HepG2 (cell line): ENCODE measurements at regions not wholly inside any gene's neighbourhood (a gene's known extent, or its start where the extent isn't known, plus 50 kb on each side); places are given as distances from the start of the nearest gene placed in this dataset.

Experiments used
- ATAC-seq: fragments of 200-7000 bp; cut with Tn5 transposase; 3 replicates; pipeline ENCODE4 v1.9.1; 2020; ENCODE audit warnings: mild to moderate bottlenecking, moderate library complexity
- BruUV-seq: library from RNA; stranded (reverse); fragments of 400-500 nt; replicated peaks from 2 replicates; lab custom pipeline; 2021; lab: Mats Ljungman, UMichigan
- CTCF ChIA-PET: fragments of 300-600 bp; formaldehyde crosslinking; extraction: SDS; loops from one replicate; lab custom pipeline; 2021; ENCODE audit warnings: low total read pairs, inconsistent platforms, low intra/inter-chr PET ratio; lab: Yijun Ruan, JAX
- POLR2A ChIA-PET: fragments of 350-600 bp; sonication (Branson Sonifier 250); formaldehyde crosslinking; loops from one replicate; lab custom pipeline; 2020; ENCODE audit warnings: antibody characterized with exemption, inconsistent platforms; lab: Yijun Ruan, JAX
- DNase-seq: peaks from one replicate; pipeline ENCODE4 v3.0.0-alpha.2; 2015; ENCODE audit warnings: low spot score
- FAIRE-seq: peaks from 3 replicates; lab custom pipeline; 2011; peaks lifted over from hg19 to GRCh38; lab: Jason Lieb, UNC
- H2AFZ ChIP-seq: one replicate; pipeline ENCODE4 v1.6.1; 2011; ENCODE audit warnings: low read length, inconsistent platforms
- H3K27ac ChIP-seq: fragments of 300-600 bp; 3 replicates; pipeline ENCODE4 v1.8.0; 2011; ENCODE audit warnings: mixed run types, mild to moderate bottlenecking, mixed read lengths, low read length, inconsistent platforms; ENCODE audit not compliant: insufficient read depth; ENCODE audit errors: extremely low read length
- H3K27me3 ChIP-seq, 2 experiments: fragments of 200-600 bp in 1 of 2; 2 replicates in 1 of 2; 3 replicates in 1 of 2; pipeline versions ENCODE4 v1.6.0 to v1.8.0; 2011; ENCODE audit warnings: low read length in 2 of 2, mild to moderate bottlenecking in 2 of 2, moderate library complexity in 2 of 2, inconsistent platforms in 1 of 2; ENCODE audit not compliant: insufficient read depth in 2 of 2, control insufficient read depth in 1 of 2
- H3K36me3 ChIP-seq, 2 experiments: fragments of 200-600 bp in 1 of 2; replicated peaks in 1 of 2; 2 replicates in 1 of 2; 3 replicates in 1 of 2; pipeline versions ENCODE4 v1.5.1 to v1.8.0; 2011; ENCODE audit warnings: low read length in 2 of 2, inconsistent platforms in 1 of 2; ENCODE audit not compliant: insufficient read depth in 2 of 2, control insufficient read depth in 1 of 2
- H3K4me1 ChIP-seq: 2 replicates; pipeline ENCODE4 v1.5.1; 2012; ENCODE audit warnings: low read length, inconsistent platforms; ENCODE audit not compliant: insufficient read depth
- H3K4me2 ChIP-seq: 2 replicates; pipeline ENCODE4 v1.6.0; 2011; ENCODE audit warnings: low read depth, low read length, inconsistent platforms
- H3K4me3 ChIP-seq, 3 experiments: fragments of 200-600 bp in 1 of 3; sonication (generic), shearing (Covaris generic) in 1 of 3; replicated peaks in 1 of 3; 2 replicates each; pipeline ENCODE4 v1.5.1; 2011 to 2016; ENCODE audit warnings: low read length in 3 of 3, inconsistent platforms in 2 of 3, low read depth in 2 of 3, mild to moderate bottlenecking in 2 of 3, control low read depth in 1 of 3, mixed read lengths in 1 of 3; ENCODE audit not compliant: insufficient read depth in 1 of 3
- H3K79me2 ChIP-seq: one replicate; pipeline ENCODE4 v1.6.1; 2011; ENCODE audit warnings: low read length, inconsistent platforms; ENCODE audit not compliant: insufficient read depth
- H3K9ac ChIP-seq: 2 replicates; pipeline ENCODE4 v1.6.0; 2011; ENCODE audit warnings: mild to moderate bottlenecking, low read depth, low read length, inconsistent platforms; ENCODE audit not compliant: insufficient read depth
- H3K9me3 ChIP-seq: 2 replicates; pipeline ENCODE4 v1.5.1; 2012; ENCODE audit warnings: mild to moderate bottlenecking, low read length
- H4K20me1 ChIP-seq: 2 replicates; pipeline ENCODE4 v1.6.0; 2011; ENCODE audit warnings: inconsistent platforms, mild to moderate bottlenecking, low read length, moderate library complexity; ENCODE audit not compliant: insufficient read depth
- FOXO1 ChIP-seq: sonication (generic); formaldehyde crosslinking; IDR thresholded peaks from 2 replicates; pipeline ENCODE4 v1.4.0; 2020; ENCODE audit warnings: missing genetic modification reagents
- HHEX ChIP-seq: IDR thresholded peaks from 2 replicates; pipeline ENCODE4 v1.6.1; 2016; ENCODE audit warnings: control low read depth
- NR2F2 ChIP-seq: IDR thresholded peaks from 2 replicates; pipeline ENCODE4 v1.6.1; 2012; ENCODE audit warnings: low read depth, inconsistent platforms, borderline replicate concordance
- REPIN1 ChIP-seq: sonication (generic); formaldehyde crosslinking; IDR thresholded peaks from 2 replicates; pipeline ENCODE4 v1.8.0; 2022; ENCODE audit warnings: missing genetic modification reagents, low read depth, mild to moderate bottlenecking, borderline replicate concordance
- SPEN ChIP-seq: sonication (generic); formaldehyde crosslinking; IDR thresholded peaks from 2 replicates; pipeline ENCODE4 v1.5.1; 2020; ENCODE audit warnings: low read depth, mild to moderate bottlenecking, missing genetic modification reagents
- THAP9 ChIP-seq: sonication (generic); formaldehyde crosslinking; IDR thresholded peaks from 2 replicates; pipeline ENCODE4; 2020; ENCODE audit warnings: missing genetic modification reagents, mild to moderate bottlenecking, borderline replicate concordance
- ZBTB34 ChIP-seq: sonication (generic); formaldehyde crosslinking; IDR thresholded peaks from 2 replicates; pipeline ENCODE4 v1.8.0; 2022; ENCODE audit warnings: mild to moderate bottlenecking, missing genetic modification reagents
- ZBTB40 ChIP-seq, 2 experiments: fragments of 450-650 bp in 1 of 2; sonication (generic) in 1 of 2; formaldehyde crosslinking in 1 of 2; IDR thresholded peaks; 2 replicates each; pipeline versions ENCODE4 v1.6.1 to v1.8.0; 2016 to 2022; ENCODE audit warnings: antibody characterized with exemption in 1 of 2, mild to moderate bottlenecking in 1 of 2, missing genetic modification reagents in 1 of 2
- ZBTB7A ChIP-seq: sonication (generic); formaldehyde crosslinking; IDR thresholded peaks from 2 replicates; pipeline ENCODE4 v1.8.0; 2022; ENCODE audit warnings: mild to moderate bottlenecking, missing genetic modification reagents
- ZFP82 ChIP-seq: sonication (generic); formaldehyde crosslinking; IDR thresholded peaks from 2 replicates; pipeline ENCODE4 v1.5.1; 2020; ENCODE audit warnings: mild to moderate bottlenecking, missing genetic modification reagents, borderline replicate concordance
- ZNF160 ChIP-seq: sonication (generic); formaldehyde crosslinking; IDR thresholded peaks from 2 replicates; pipeline ENCODE4 v1.8.0; 2022; ENCODE audit warnings: mild to moderate bottlenecking, inconsistent platforms, missing genetic modification reagents
- ZNF747 ChIP-seq: sonication (generic); formaldehyde crosslinking; IDR thresholded peaks from 2 replicates; pipeline ENCODE4 v1.8.1; 2023; ENCODE audit warnings: missing genetic modification reagents, mild to moderate bottlenecking, borderline replicate concordance
- WGBS: methylation state at CpG from one replicate; pipeline ENCODE4 v1.1.6; 2017; ENCODE audit warnings: low lambda C conversion rate; 5-methylcytosine and 5-hydroxymethylcytosine counted together
- in situ Hi-C: cut with HindIII; loops from 2 replicates; pipeline ENCODE4 v1.10.0; 2017; ENCODE audit warnings: low pct_unique_long_range_greater_than_20kb; ENCODE audit not compliant: extremely low pct_ligation_motif_present
- intact Hi-C: fragments of 100-400 bp; cut with micrococcal nuclease; formaldehyde crosslinking; loops from one replicate; pipeline ENCODE4 v1.10.0; 2022; ENCODE audit not compliant: unreplicated experiment

- Histone ChIP-seq H3K79me2 (no peaks in the 10 kb centered on the region), H3K4me2 (no peak overlapping the region), H3K9me3 (peaks cover 99% of the 10 kb centered on the region), H3K4me3 (no peak overlapping the region), H3K27ac (no peak overlapping the region), H3K4me1 (no peaks in the 10 kb centered on the region), H3K9ac (no peak overlapping the region), H2AFZ (no peak overlapping the region), H4K20me1 (no peaks in the 10 kb centered on the region), H3K36me3 (no peaks in the 10 kb centered on the region), H3K27me3 (no peaks in the 10 kb centered on the region)
- intact Hi-C loops (no loop called here), in situ Hi-C loops (no loop called here)
- no TSS peak for BruUV-seq
- CTCF ChIA-PET: no interaction called here
- no peak for FAIRE-seq
- POLR2A ChIA-PET: no interaction called here
- DNase-seq: no peak
- WGBS: 22% methylated on average over 1 of the region's 1 CpG
- ATAC-seq: no peak
- TF ChIP-seq ZNF747 (CRISPR knock-in tag) (no peak), THAP9 (CRISPR knock-in tag) (no peak), FOXO1 (CRISPR knock-in tag) (no peak), ZFP82 (no peak), REPIN1 (CRISPR knock-in tag) (no peak), SPEN (no peak), ZBTB34 (CRISPR knock-in tag) (no peak), HHEX (CRISPR knock-in tag) (no peak), ZBTB7A (CRISPR knock-in tag) (no peak), NR2F2 (no peak), ZBTB40 (IDR thresholded peaks at IDR 0.05) (no peak), ZBTB40 (CRISPR knock-in tag; IDR thresholded peaks at IDR 0.05) (no peak), ZNF160 (CRISPR knock-in tag) (no peak)
Measured at GRCh38 chr20:55353206-55353605, 652.1 kb downstream of the CBLN4 start.
